UCSD-AML1 (cell line): ENCODE measurements at regions not wholly inside any gene's neighbourhood (a gene's known extent, or its start where the extent isn't known, plus 50 kb on each side); places are given as distances from the start of the nearest gene placed in this dataset.
"Not testable (repeated sequence)": the region's sequence is repeated elsewhere in the genome, so short reads cannot be mapped to it uniquely, and the experiment has no call there.

Experiments
- DNase-seq: peaks from one replicate; lab custom pipeline; 2025; ENCODE audit not compliant: unreplicated experiment; lab: John Stamatoyannopoulos, UW

- DNase-seq = no peak
Observed at GRCh38 chr1:9465640-9466039, 73.6 kb upstream of the SLC25A33 start.

GRCh38 chr1:9466780-9467758 is 72.2 kb upstream of the SLC25A33 start:
- DNase-seq = no peak

- not testable (repeated sequence) for DNase-seq
Observed at GRCh38 chr1:9469882-9470281, 69.4 kb upstream of the SLC25A33 start.

GRCh38 chr1:9471679-9472078 is 67.6 kb upstream of the SLC25A33 start:
- DNase-seq = no peak

- DNase-seq = no peak
Observed at GRCh38 chr1:9472386-9473031, 66.8 kb upstream of the SLC25A33 start.

- no peak for DNase-seq
Observed at GRCh38 chr1:9473032-9473807, 66.0 kb upstream of the SLC25A33 start.

- DNase-seq = no peak
Observed at GRCh38 chr1:9475061-9475627, 64.1 kb upstream of the SLC25A33 start.

GRCh38 chr1:9476790-9477463 is 62.3 kb upstream of the SLC25A33 start:
- no peak for DNase-seq

GRCh38 chr1:9477535-9477934 is 61.7 kb upstream of the SLC25A33 start:
- DNase-seq = no peak

- no peak for DNase-seq
Observed at GRCh38 chr1:9478021-9478420, 61.2 kb upstream of the SLC25A33 start.

GRCh38 chr1:9481048-9481447 is 58.2 kb upstream of the SLC25A33 start:
- no peak for DNase-seq

GRCh38 chr1:9482403-9482802 is 56.9 kb upstream of the SLC25A33 start:
- no peak for DNase-seq

GRCh38 chr1:9482816-9483572 is 56.3 kb upstream of the SLC25A33 start:
- DNase-seq = no peak

- DNase-seq = no peak
Observed at GRCh38 chr1:9486466-9487140, 52.7 kb upstream of the SLC25A33 start.
